HCT116 (cell line): ENCODE measurements at regions not wholly inside any gene's neighbourhood (a gene's known extent, or its start where the extent isn't known, plus 50 kb on each side); places are given as distances from the start of the nearest gene placed in this dataset.

ENCODE experiments used
- ATAC-seq: fragments of 200-7000 bp; cut with Tn5 transposase; 2 replicates; pipeline ENCODE4 v1.9.1; 2020; ENCODE audit warnings: mild to moderate bottlenecking, moderate library complexity
- BruUV-seq: library from RNA; stranded (reverse); fragments of 400-500 nt; replicated peaks from 2 replicates; lab custom pipeline; 2021; lab: Mats Ljungman, UMichigan
- CTCF ChIA-PET: fragments of 300-600 bp; sonication (Branson Sonifier 250); formaldehyde crosslinking; loops from one replicate; lab custom pipeline; 2021; ENCODE audit warnings: antibody characterized with exemption; lab: Charles Lee
- POLR2A ChIA-PET: fragments of 300-600, 350-600 bp; sonication (Branson Sonifier 250); formaldehyde crosslinking; loops from one replicate; lab custom pipeline; 2021; ENCODE audit warnings: antibody characterized with exemption; lab: Charles Lee
- RAD21 ChIA-PET, 2 experiments: fragments of 300-600 bp; sonication (Branson Sonifier 250); formaldehyde crosslinking; loops; one replicate each; lab custom pipeline; 2023; ENCODE audit warnings: low total read pairs in 2 of 2; ENCODE audit not compliant: uncharacterized antibody in 2 of 2, unreplicated experiment in 2 of 2, low non-redundant PET in 1 of 2; lab: Charles Lee
- DNase-seq: peaks from one replicate; pipeline ENCODE4 v3.0.0-alpha.2; 2010; ENCODE audit warnings: low read depth, low spot score
- H2AFZ ChIP-seq: fragments of 200-600 bp; shearing (Covaris generic), sonication (generic); 2 replicates; pipeline ENCODE4 v1.6.1; 2017; ENCODE audit warnings: low read depth, mixed run types, mixed read lengths, antibody characterized with exemption, low read length; ENCODE audit not compliant: poor library complexity, severe bottlenecking
- H3K27ac ChIP-seq: 2 replicates; pipeline ENCODE4 v1.5.1; 2012; ENCODE audit warnings: low read depth, low read length
- H3K27me3 ChIP-seq: fragments of 200-600 bp; sonication (generic); 2 replicates; pipeline ENCODE4 v1.6.1; 2016; ENCODE audit warnings: mixed run types, low read length, mixed read lengths; ENCODE audit not compliant: insufficient read depth
- H3K36me3 ChIP-seq, 2 experiments: fragments of 200-500 bp in 1 of 2; fragments of 200-600 bp in 1 of 2; sonication (Bioruptor generic) in 1 of 2; sonication (generic) in 1 of 2; 2 replicates each; pipeline versions ENCODE4 v1.5.1 to v1.6.1; 2014 to 2016; ENCODE audit warnings: low read length in 2 of 2, inconsistent platforms in 1 of 2, mixed read lengths in 1 of 2, mixed run types in 1 of 2; ENCODE audit not compliant: insufficient read depth in 2 of 2, control insufficient read depth in 1 of 2
- H3K4me1 ChIP-seq, 2 experiments: fragments of 200-600 bp in 1 of 2; sonication (generic) in 1 of 2; 2 replicates each; pipeline versions ENCODE4 v1.5.1 to v1.6.1; 2012 to 2017; ENCODE audit warnings: low read length in 2 of 2, inconsistent platforms in 1 of 2, mild to moderate bottlenecking in 1 of 2, mixed read lengths in 1 of 2, mixed run types in 1 of 2, moderate library complexity in 1 of 2; ENCODE audit not compliant: insufficient read depth in 2 of 2, control insufficient read depth in 1 of 2
- H3K4me2 ChIP-seq: fragments of 200-600 bp; sonication (generic); 2 replicates; pipeline ENCODE4 v1.6.1; 2017; ENCODE audit warnings: mixed run types, low read length, mixed read lengths
- H3K4me3 ChIP-seq, 2 experiments: fragments of 200-600 bp in 1 of 2; sonication (generic) in 1 of 2; replicated peaks in 1 of 2; 2 replicates each; pipeline ENCODE4 v1.5.1; 2011 to 2016; ENCODE audit warnings: low read length in 2 of 2, control low read depth in 1 of 2, low read depth in 1 of 2, mild to moderate bottlenecking in 1 of 2, mixed read lengths in 1 of 2, mixed run types in 1 of 2
- H3K79me2 ChIP-seq: fragments of 200-600 bp; sonication (generic); 2 replicates; pipeline ENCODE4 v1.6.1; 2017; ENCODE audit warnings: mild to moderate bottlenecking, mixed run types, low read length, moderate library complexity, mixed read lengths; ENCODE audit not compliant: insufficient read depth
- H3K9ac ChIP-seq: fragments of 200-600 bp; sonication (generic); 2 replicates; pipeline ENCODE4 v1.6.1; 2016; ENCODE audit warnings: low read length, mixed read lengths
- H3K9me2 ChIP-seq: fragments of 200-600 bp; sonication (generic), shearing (Covaris generic); 2 replicates; pipeline ENCODE4 v1.6.1; 2017; ENCODE audit warnings: mixed run types, mild to moderate bottlenecking, moderate library complexity; ENCODE audit not compliant: insufficient read depth
- H3K9me3 ChIP-seq, 2 experiments: fragments of 200-500 bp in 1 of 2; fragments of 200-600 bp in 1 of 2; sonication (Bioruptor generic) in 1 of 2; sonication (generic) in 1 of 2; 2 replicates each; pipeline ENCODE4 v1.6.1; 2014 to 2017; ENCODE audit warnings: low read length in 2 of 2, mixed read lengths in 2 of 2, inconsistent platforms in 1 of 2, low read depth in 1 of 2, mild to moderate bottlenecking in 1 of 2, mixed run types in 1 of 2, moderate library complexity in 1 of 2; ENCODE audit not compliant: control insufficient read depth in 1 of 2, insufficient read depth in 1 of 2
- H4K20me1 ChIP-seq: fragments of 200-600 bp; sonication (generic), shearing (Covaris generic); 2 replicates; pipeline ENCODE4 v1.6.1; 2017; ENCODE audit warnings: mixed run types, mild to moderate bottlenecking, moderate library complexity; ENCODE audit not compliant: insufficient read depth
- CEBPB ChIP-seq: IDR thresholded peaks from 2 replicates; pipeline ENCODE4 v1.6.1; 2012; ENCODE audit warnings: low read depth
- CTCF ChIP-seq, 3 experiments: fragments of 200-600 bp in 1 of 3; sonication (generic) in 1 of 3; IDR thresholded peaks in 2 of 3; conservative IDR thresholded peaks in 1 of 3; 2 replicates each; pipeline ENCODE4 v1.5.1; 2012 to 2017; ENCODE audit warnings: low read depth in 2 of 3, low read length in 2 of 3, antibody characterized with exemption in 1 of 3, borderline replicate concordance in 1 of 3, control low read depth in 1 of 3, mild to moderate bottlenecking in 1 of 3, mixed read lengths in 1 of 3, mixed run types in 1 of 3, moderate library complexity in 1 of 3; ENCODE audit not compliant: insufficient read depth in 1 of 3
- EGR1 ChIP-seq: IDR thresholded peaks from 2 replicates; pipeline ENCODE4 v1.6.1; 2012; ENCODE audit warnings: low read depth
- EZH2phosphoT487 ChIP-seq: fragments of 200-600 bp; IDR thresholded peaks from 2 replicates; pipeline ENCODE4 v1.6.1; 2018; ENCODE audit warnings: antibody characterized with exemption, borderline replicate concordance
- FOSL1 ChIP-seq: IDR thresholded peaks from 2 replicates; pipeline ENCODE4 v1.6.1; 2012; ENCODE audit warnings: low read depth
- REST ChIP-seq: IDR thresholded peaks from 2 replicates; pipeline ENCODE4 v1.6.1; 2012; ENCODE audit warnings: low read depth
- SIN3A ChIP-seq: IDR thresholded peaks from 2 replicates; pipeline ENCODE4 v1.6.1; 2012; ENCODE audit warnings: low read depth
- SP1 ChIP-seq: IDR thresholded peaks from 2 replicates; pipeline ENCODE4 v1.6.1; 2012; ENCODE audit warnings: low read depth
- intact Hi-C: fragments of 100-400 bp; cut with micrococcal nuclease; formaldehyde crosslinking; loops from 2 replicates; pipeline ENCODE4 v1.10.0; 2022
- TF ChIP-seq, protein P1 (sequence below): IDR thresholded peaks from 2 replicates; pipeline ENCODE4 v1.6.1; 2012
- TF ChIP-seq, protein P2 (sequence below): IDR thresholded peaks from 2 replicates; pipeline ENCODE4 v1.6.1; 2012

DNA sequence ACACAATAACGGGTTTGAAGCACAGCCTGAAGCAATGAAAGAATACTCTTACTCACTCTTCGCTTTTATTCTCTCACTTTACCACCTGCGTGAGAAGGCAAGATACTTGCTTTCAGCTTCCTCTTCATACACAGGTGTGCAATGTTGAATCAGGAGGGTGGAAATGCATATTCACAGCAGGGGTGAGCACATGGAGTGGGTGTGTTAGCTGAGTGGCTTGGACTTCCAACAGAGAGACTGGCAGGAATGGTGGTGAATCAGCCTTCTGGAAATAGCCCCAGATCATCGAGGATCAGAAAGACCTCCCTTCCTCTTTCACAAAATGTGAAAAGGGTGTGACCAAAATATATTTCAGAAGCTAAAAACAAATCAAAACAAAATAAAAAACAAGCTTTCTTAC lies 521.2 kb downstream of the STIM2 start (continued):
- no peak for TF ChIP-seq REST

- CTCF ChIA-PET: no interaction called here
- no peaks in the 10 kb centered on the region for H3K4me1 ChIP-seq
- RAD21 ChIA-PET: no interaction called here
- intact Hi-C loops: no loop called here
- DNase-seq (no peak), ATAC-seq (no peak)
- POLR2A ChIA-PET: no interaction called here
- H4K20me1 ChIP-seq: no peaks in the 10 kb centered on the region
- H3K36me3 ChIP-seq: no peaks in the 10 kb centered on the region
- TF ChIP-seq EGR1 (no peak), SIN3A (no peak), FOSL1 (no peak), CTCF (IDR thresholded peaks at IDR 0.05 in 2 of 3, conservative IDR thresholded peaks at IDR 0.05 in 1 of 3; ENCODE audit: borderline replicate concordance in 1 of 3, insufficient read depth in 1 of 3, low read depth in 2 of 3, low read length in 2 of 3) (no peak), EZH2phosphoT487 (no peak), SP1 (no peak), CEBPB (no peak)
- TF ChIP-seq, protein P1, sequence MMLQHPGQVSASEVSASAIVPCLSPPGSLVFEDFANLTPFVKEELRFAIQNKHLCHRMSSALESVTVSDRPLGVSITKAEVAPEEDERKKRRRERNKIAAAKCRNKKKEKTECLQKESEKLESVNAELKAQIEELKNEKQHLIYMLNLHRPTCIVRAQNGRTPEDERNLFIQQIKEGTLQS: no peak
- TF ChIP-seq, protein P2, sequence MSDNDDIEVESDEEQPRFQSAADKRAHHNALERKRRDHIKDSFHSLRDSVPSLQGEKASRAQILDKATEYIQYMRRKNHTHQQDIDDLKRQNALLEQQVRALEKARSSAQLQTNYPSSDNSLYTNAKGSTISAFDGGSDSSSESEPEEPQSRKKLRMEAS: no peak
- H3K79me2 ChIP-seq: no peaks in the 10 kb centered on the region
- no peak overlapping the region for H2AFZ ChIP-seq
- H3K4me2 ChIP-seq: no peak overlapping the region
- no peaks in the 10 kb centered on the region for H3K27me3 ChIP-seq
- H3K9me2 ChIP-seq: no peaks in the 10 kb centered on the region
- no peak overlapping the region for H3K27ac ChIP-seq
- BruUV-seq: no TSS peak
- H3K4me3 ChIP-seq: no peak overlapping the region
- no peak overlapping the region for H3K9ac ChIP-seq
- H3K9me3 ChIP-seq: no peaks in the 10 kb centered on the region
Measured at GRCh38 chr4:27387711-27388110, 527.1 kb downstream of the STIM2 start.
